T-helper 1 cell treated with Interleukin-12 subunit alpha and Interleukin-12 subunit beta and Interleukin-4 antibody, amounts not matched to agents 30 μg/mL and 1 μg/mL, for 36 hours (primary cell): ENCODE measurements at regions not wholly inside any gene's neighbourhood (a gene's known extent, or its start where the extent isn't known, plus 50 kb on each side); places are given as distances from the start of the nearest gene placed in this dataset.
"Not testable (repeated sequence)": the region's sequence is repeated elsewhere in the genome, so short reads cannot be mapped to it uniquely, and the experiment has no call there.

Source experiments
- H3K27ac Mint-ChIP-seq: one replicate; pipeline ENCODE4 v1.8.0; 2021; ENCODE audit warnings: mild to moderate bottlenecking, mixed read lengths
- H3K27me3 Mint-ChIP-seq: one replicate; pipeline ENCODE4 v1.8.0; 2021; ENCODE audit warnings: low read depth, mixed read lengths
- H3K36me3 Mint-ChIP-seq: one replicate; pipeline ENCODE4 v1.8.0; 2021; ENCODE audit warnings: low read depth, mixed read lengths
- H3K4me1 Mint-ChIP-seq: one replicate; pipeline ENCODE4 v1.8.0; 2021; ENCODE audit warnings: low read depth, mixed read lengths
- H3K4me3 Mint-ChIP-seq: one replicate; pipeline ENCODE4 v1.8.0; 2021; ENCODE audit warnings: mild to moderate bottlenecking, moderate library complexity, mixed read lengths
- H3K9me3 Mint-ChIP-seq: one replicate; pipeline ENCODE4 v1.8.0; 2021; ENCODE audit warnings: mixed read lengths

GRCh38 chr1:70819785-70820184 is 227.8 kb downstream of the PTGER3 start:
- no peak overlapping the region for H3K4me3 Mint-ChIP-seq

GRCh38 chr1:70820396-70820795 is 227.2 kb downstream of the PTGER3 start:
- no peaks in the 10 kb centered on the region for H3K9me3 Mint-ChIP-seq
- H3K27me3 Mint-ChIP-seq, result peaks cover 9% of the 10 kb centered on the region
- H3K4me3 Mint-ChIP-seq, result no peak overlapping the region

More at GRCh38 chr1:70819785-70820184, 227.8 kb downstream of the PTGER3 start:
- Mint-ChIP-seq H3K27ac (no peak overlapping the region), H3K9me3 (no peaks in the 10 kb centered on the region), H3K4me1 (no peaks in the 10 kb centered on the region), H3K36me3 (no peaks in the 10 kb centered on the region), H3K27me3 (peaks cover 9% of the 10 kb centered on the region)

GRCh38 chr1:70820995-70821394 is 226.6 kb downstream of the PTGER3 start:
- Mint-ChIP-seq H3K36me3 (no peaks in the 10 kb centered on the region), H3K4me1 (no peaks in the 10 kb centered on the region), H3K9me3 (no peaks in the 10 kb centered on the region), H3K27ac (no peak overlapping the region), H3K4me3 (no peak overlapping the region), H3K27me3 (peaks cover 9% of the 10 kb centered on the region)

More at GRCh38 chr1:70820396-70820795, 227.2 kb downstream of the PTGER3 start:
- no peaks in the 10 kb centered on the region for H3K36me3 Mint-ChIP-seq
- H3K27ac Mint-ChIP-seq, result no peak overlapping the region
- H3K4me1 Mint-ChIP-seq, result no peaks in the 10 kb centered on the region

GRCh38 chr1:70826428-70826827 is 221.2 kb downstream of the PTGER3 start:
- peaks cover 7% of the 10 kb centered on the region for H3K27me3 Mint-ChIP-seq
- no peak overlapping the region for H3K27ac Mint-ChIP-seq
- no peaks in the 10 kb centered on the region for H3K36me3 Mint-ChIP-seq
- no peaks in the 10 kb centered on the region for H3K4me1 Mint-ChIP-seq
- no peaks in the 10 kb centered on the region for H3K9me3 Mint-ChIP-seq
- no peak overlapping the region for H3K4me3 Mint-ChIP-seq

- no peak overlapping the region for H3K4me3 Mint-ChIP-seq
- H3K4me1 Mint-ChIP-seq, result no peaks in the 10 kb centered on the region
- no peaks in the 10 kb centered on the region for H3K36me3 Mint-ChIP-seq
- H3K27me3 Mint-ChIP-seq, result peaks cover 7% of the 10 kb centered on the region
- no peaks in the 10 kb centered on the region for H3K9me3 Mint-ChIP-seq
- H3K27ac Mint-ChIP-seq, result no peak overlapping the region
Observed at GRCh38 chr1:70827030-70827429, 220.6 kb downstream of the PTGER3 start.

- H3K36me3 Mint-ChIP-seq, result no peaks in the 10 kb centered on the region
- no peaks in the 10 kb centered on the region for H3K9me3 Mint-ChIP-seq
Observed at GRCh38 chr1:70828177-70828576, 219.4 kb downstream of the PTGER3 start.

GRCh38 chr1:70834365-70834764 is 213.3 kb downstream of the PTGER3 start:
- H3K36me3 Mint-ChIP-seq, H3K4me3 Mint-ChIP-seq, H3K27ac Mint-ChIP-seq, H3K27me3 Mint-ChIP-seq, H3K4me1 Mint-ChIP-seq, H3K9me3 Mint-ChIP-seq: not testable (repeated sequence)

More at GRCh38 chr1:70828177-70828576, 219.4 kb downstream of the PTGER3 start:
- H3K4me3 Mint-ChIP-seq, result no peak overlapping the region
- H3K4me1 Mint-ChIP-seq, result no peaks in the 10 kb centered on the region
- no peak overlapping the region for H3K27ac Mint-ChIP-seq
- peaks cover 7% of the 10 kb centered on the region for H3K27me3 Mint-ChIP-seq

- no peaks in the 10 kb centered on the region for H3K36me3 Mint-ChIP-seq
- H3K27me3 Mint-ChIP-seq, result no peaks in the 10 kb centered on the region
- H3K4me1 Mint-ChIP-seq, result no peaks in the 10 kb centered on the region
- H3K9me3 Mint-ChIP-seq, result no peaks in the 10 kb centered on the region
- no peak overlapping the region for H3K27ac Mint-ChIP-seq
- H3K4me3 Mint-ChIP-seq, result no peak overlapping the region
Observed at GRCh38 chr1:70836456-70836855, 211.2 kb downstream of the PTGER3 start.

GRCh38 chr1:70840260-70840953 is 207.2 kb downstream of the PTGER3 start:
- Mint-ChIP-seq H3K36me3 (no peaks in the 10 kb centered on the region), H3K4me1 (no peaks in the 10 kb centered on the region), H3K27ac (no peak overlapping the region)

GRCh38 chr1:70842562-70842961 is 205.1 kb downstream of the PTGER3 start:
- H3K4me1 Mint-ChIP-seq, result no peaks in the 10 kb centered on the region
- H3K27me3 Mint-ChIP-seq, result no peaks in the 10 kb centered on the region
- H3K9me3 Mint-ChIP-seq, result peaks cover 5% of the 10 kb centered on the region
- H3K36me3 Mint-ChIP-seq, result no peaks in the 10 kb centered on the region
- H3K4me3 Mint-ChIP-seq, result no peak overlapping the region
- no peak overlapping the region for H3K27ac Mint-ChIP-seq

More at GRCh38 chr1:70840260-70840953, 207.2 kb downstream of the PTGER3 start:
- Mint-ChIP-seq H3K9me3 (peaks cover 2% of the 10 kb centered on the region), H3K4me3 (no peak overlapping the region), H3K27me3 (no peaks in the 10 kb centered on the region)

GRCh38 chr1:70843452-70843851 is 204.2 kb downstream of the PTGER3 start:
- Mint-ChIP-seq H3K27ac (no peak overlapping the region), H3K4me1 (no peaks in the 10 kb centered on the region), H3K27me3 (no peaks in the 10 kb centered on the region), H3K4me3 (no peak overlapping the region), H3K36me3 (no peaks in the 10 kb centered on the region), H3K9me3 (peaks cover 5% of the 10 kb centered on the region)

GRCh38 chr1:70847013-70847412 is 200.6 kb downstream of the PTGER3 start:
- H3K36me3 Mint-ChIP-seq, result no peaks in the 10 kb centered on the region
- no peak overlapping the region for H3K4me3 Mint-ChIP-seq
- H3K4me1 Mint-ChIP-seq, result no peaks in the 10 kb centered on the region
- H3K9me3 Mint-ChIP-seq, result peaks cover 18% of the 10 kb centered on the region
- no peak overlapping the region for H3K27ac Mint-ChIP-seq
- H3K27me3 Mint-ChIP-seq, result no peaks in the 10 kb centered on the region

- Mint-ChIP-seq H3K36me3 (no peaks in the 10 kb centered on the region), H3K27me3 (no peaks in the 10 kb centered on the region), H3K9me3 (peaks cover 13% of the 10 kb centered on the region), H3K27ac (no peak overlapping the region), H3K4me3 (no peak overlapping the region), H3K4me1 (no peaks in the 10 kb centered on the region)
Observed at GRCh38 chr1:70855203-70855602, 192.4 kb downstream of the PTGER3 start.

GRCh38 chr1:70856201-70856600 is 191.4 kb downstream of the PTGER3 start:
- H3K27me3 Mint-ChIP-seq, result no peaks in the 10 kb centered on the region

GRCh38 chr1:70863239-70863638 is 184.4 kb downstream of the PTGER3 start:
- no peak overlapping the region for H3K4me3 Mint-ChIP-seq
- H3K36me3 Mint-ChIP-seq, result no peaks in the 10 kb centered on the region
- H3K27me3 Mint-ChIP-seq, result peaks cover 5% of the 10 kb centered on the region
- H3K4me1 Mint-ChIP-seq, result peaks cover 19% of the 10 kb centered on the region
- H3K27ac Mint-ChIP-seq, result no peak overlapping the region
- no peaks in the 10 kb centered on the region for H3K9me3 Mint-ChIP-seq

More at GRCh38 chr1:70856201-70856600, 191.4 kb downstream of the PTGER3 start:
- H3K4me1 Mint-ChIP-seq, result no peaks in the 10 kb centered on the region
- peaks cover 9% of the 10 kb centered on the region for H3K9me3 Mint-ChIP-seq
- no peak overlapping the region for H3K4me3 Mint-ChIP-seq
- no peaks in the 10 kb centered on the region for H3K36me3 Mint-ChIP-seq
- no peak overlapping the region for H3K27ac Mint-ChIP-seq
